Epithelial cell of proximal tubule (primary cell): ENCODE measurements at regions not wholly inside any gene's neighbourhood (a gene's known extent, or its start where the extent isn't known, plus 50 kb on each side); places are given as distances from the start of the nearest gene placed in this dataset.

Experiments
- DNase-seq: peaks from one replicate; pipeline ENCODE4 v3.0.0-alpha.2; 2011; ENCODE audit warnings: low read depth
- H3K4me3 ChIP-seq: 2 replicates; pipeline ENCODE4 v1.5.1; 2011; ENCODE audit warnings: low read depth, mild to moderate bottlenecking, low read length
- CTCF ChIP-seq: conservative IDR thresholded peaks from 2 replicates; pipeline ENCODE4 v1.5.1; 2012; ENCODE audit warnings: low read depth, mild to moderate bottlenecking, low read length

GRCh38 chr3:152019508-152019907 lies 146.1 kb downstream of the SUCNR1 start:
- no peak for DNase-seq
- H3K4me3 ChIP-seq: no peak overlapping the region
- no peak for TF ChIP-seq CTCF

GRCh38 chr3:152021951-152022461 lies 148.6 kb downstream of the SUCNR1 start:
- H3K4me3 ChIP-seq: no peak overlapping the region
- no peak for TF ChIP-seq CTCF
- peak; percentile 45 for DNase-seq

- H3K4me3 ChIP-seq: no peak overlapping the region
- TF ChIP-seq CTCF: peak; percentile 18
- DNase-seq: no peak
Measured at GRCh38 chr3:152026033-152026556, 152.7 kb downstream of the SUCNR1 start.

DNA sequence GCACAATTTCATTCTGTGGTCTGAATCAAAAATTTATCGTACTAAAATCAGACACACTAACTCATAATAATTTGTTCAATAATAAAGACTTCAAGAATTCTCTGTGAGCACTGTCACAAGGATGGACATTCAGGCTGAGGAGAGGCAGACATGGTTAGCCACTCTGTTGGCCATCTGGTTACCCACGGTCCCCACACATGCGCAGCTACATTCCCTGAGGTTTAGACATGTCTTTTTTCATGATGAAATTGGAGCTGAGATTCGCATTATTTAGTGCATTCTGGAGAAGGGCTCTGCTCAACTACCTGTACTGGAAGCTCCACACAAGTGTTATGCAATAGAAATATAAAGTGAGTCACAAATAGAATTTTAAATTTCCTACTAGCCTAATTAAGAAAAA lies 156.9 kb downstream of the SUCNR1 start:
- no peak overlapping the region for H3K4me3 ChIP-seq
- no peak for DNase-seq
- TF ChIP-seq CTCF: no peak

- no peak for DNase-seq
- H3K4me3 ChIP-seq: no peak overlapping the region
- TF ChIP-seq CTCF: no peak
Measured at GRCh38 chr3:152031321-152031720, 157.9 kb downstream of the SUCNR1 start.

GRCh38 chr3:152037297-152037696 lies 163.9 kb downstream of the SUCNR1 start:
- no peak for DNase-seq
- no peak overlapping the region for H3K4me3 ChIP-seq
- TF ChIP-seq CTCF: no peak

DNA sequence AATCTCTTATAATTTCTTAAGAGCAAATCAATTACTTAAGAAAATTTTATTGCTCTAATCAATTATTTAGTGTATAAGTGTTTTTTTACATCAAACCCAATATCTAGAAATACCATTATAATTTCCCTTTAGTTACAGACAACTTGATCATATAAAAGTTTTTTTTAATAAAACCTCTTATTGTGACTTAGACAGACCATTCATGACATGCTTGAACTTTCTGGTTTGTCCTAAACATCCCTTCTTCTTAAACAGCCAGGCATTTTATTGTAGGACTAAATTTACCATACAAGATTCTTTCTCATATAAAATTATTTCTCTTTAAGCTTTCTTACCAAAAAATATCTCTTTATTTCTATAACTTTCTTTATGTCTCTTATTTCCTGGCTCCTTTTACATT lies 164.5 kb downstream of the SUCNR1 start:
- no peak overlapping the region for H3K4me3 ChIP-seq
- DNase-seq: no peak
- no peak for TF ChIP-seq CTCF
